ENCODE measurements at regions not wholly inside any gene's neighbourhood (a gene's known extent, or its start where the extent isn't known, plus 50 kb on each side); places are given as distances from the start of the nearest gene placed in this dataset.
"Not testable (repeated sequence)": the region's sequence is repeated elsewhere in the genome, so short reads cannot be mapped to it uniquely, and the experiment has no call there.

GRCh38 chr7:135872861-135873260 is 104.3 kb downstream of the MTPN start:
- not testable (repeated sequence) for H3K27me3 ChIP-seq (ENCODE audit: control insufficient read depth in 1 of 2, insufficient read depth in 2 of 2, low read length in 2 of 2); H3K4me1 ChIP-seq (ENCODE audit: control insufficient read depth in 1 of 2, insufficient read depth in 2 of 2, low read length in 2 of 2); H3K9me3 ChIP-seq (ENCODE audit: control insufficient read depth in 1 of 2, low read length in 2 of 2); H3K36me3 ChIP-seq (ENCODE audit: control insufficient read depth in 1 of 2, insufficient read depth in 2 of 2, low read length in 2 of 2); H3K9ac ChIP-seq (ENCODE audit: low read depth in 1 of 2, low read length in 2 of 2); H3K4me3 ChIP-seq (ENCODE audit: low read depth in 1 of 2, low read length in 2 of 2); H3K27ac ChIP-seq (ENCODE audit: low read depth, low read length)

- Histone ChIP-seq H3K9ac (ENCODE audit: low read depth in 1 of 2, low read length in 2 of 2) (no peak overlapping the region), H3K27me3 (ENCODE audit: control insufficient read depth in 1 of 2, insufficient read depth in 2 of 2, low read length in 2 of 2) (no peaks in the 10 kb centered on the region), H3K4me1 (ENCODE audit: control insufficient read depth in 1 of 2, insufficient read depth in 2 of 2, low read length in 2 of 2) (no peaks in the 10 kb centered on the region), H3K27ac (ENCODE audit: low read depth, low read length) (no peak overlapping the region), H3K36me3 (ENCODE audit: control insufficient read depth in 1 of 2, insufficient read depth in 2 of 2, low read length in 2 of 2) (no peaks in the 10 kb centered on the region), H3K9me3 (ENCODE audit: control insufficient read depth in 1 of 2, low read length in 2 of 2) (no peaks in the 10 kb centered on the region), H3K4me3 (ENCODE audit: low read depth in 1 of 2, low read length in 2 of 2) (no peak overlapping the region)
These were observed 114.2 kb upstream of the FAM180A start for GRCh38 chr7:135862586-135863340.

GRCh38 chr7:135859538-135859937 is 110.9 kb upstream of the FAM180A start:
- Histone ChIP-seq H3K9me3 (ENCODE audit: control insufficient read depth in 1 of 2, low read length in 2 of 2) (no peaks in the 10 kb centered on the region), H3K36me3 (ENCODE audit: control insufficient read depth in 1 of 2, insufficient read depth in 2 of 2, low read length in 2 of 2) (no peaks in the 10 kb centered on the region), H3K4me3 (ENCODE audit: low read depth in 1 of 2, low read length in 2 of 2) (no peak overlapping the region), H3K27me3 (ENCODE audit: control insufficient read depth in 1 of 2, insufficient read depth in 2 of 2, low read length in 2 of 2) (no peaks in the 10 kb centered on the region), H3K4me1 (ENCODE audit: control insufficient read depth in 1 of 2, insufficient read depth in 2 of 2, low read length in 2 of 2) (no peaks in the 10 kb centered on the region), H3K27ac (ENCODE audit: low read depth, low read length) (no peak overlapping the region), H3K9ac (ENCODE audit: low read depth in 1 of 2, low read length in 2 of 2) (no peak overlapping the region)

- no peak overlapping the region for H3K9ac ChIP-seq (ENCODE audit: low read depth in 1 of 2, low read length in 2 of 2)
- H3K9me3 ChIP-seq (ENCODE audit: control insufficient read depth in 1 of 2, low read length in 2 of 2), result no peaks in the 10 kb centered on the region
- H3K27me3 ChIP-seq (ENCODE audit: control insufficient read depth in 1 of 2, insufficient read depth in 2 of 2, low read length in 2 of 2), result no peaks in the 10 kb centered on the region
- H3K4me1 ChIP-seq (ENCODE audit: control insufficient read depth in 1 of 2, insufficient read depth in 2 of 2, low read length in 2 of 2), result no peaks in the 10 kb centered on the region
- H3K36me3 ChIP-seq (ENCODE audit: control insufficient read depth in 1 of 2, insufficient read depth in 2 of 2, low read length in 2 of 2), result no peaks in the 10 kb centered on the region
- H3K27ac ChIP-seq (ENCODE audit: low read depth, low read length), result no peak overlapping the region
- no peak overlapping the region for H3K4me3 ChIP-seq (ENCODE audit: low read depth in 1 of 2, low read length in 2 of 2)
These were observed 110.2 kb upstream of the FAM180A start for GRCh38 chr7:135858851-135859250.

- no peak overlapping the region for H3K9ac ChIP-seq (ENCODE audit: low read depth in 1 of 2, low read length in 2 of 2)
- no peaks in the 10 kb centered on the region for H3K9me3 ChIP-seq (ENCODE audit: control insufficient read depth in 1 of 2, low read length in 2 of 2)
- H3K27ac ChIP-seq (ENCODE audit: low read depth, low read length), result no peak overlapping the region
- H3K4me1 ChIP-seq (ENCODE audit: control insufficient read depth in 1 of 2, insufficient read depth in 2 of 2, low read length in 2 of 2), result no peaks in the 10 kb centered on the region
- no peak overlapping the region for H3K4me3 ChIP-seq (ENCODE audit: low read depth in 1 of 2, low read length in 2 of 2)
- H3K36me3 ChIP-seq (ENCODE audit: control insufficient read depth in 1 of 2, insufficient read depth in 2 of 2, low read length in 2 of 2), result no peaks in the 10 kb centered on the region
- H3K27me3 ChIP-seq (ENCODE audit: control insufficient read depth in 1 of 2, insufficient read depth in 2 of 2, low read length in 2 of 2), result no peaks in the 10 kb centered on the region
These were observed 109.8 kb upstream of the FAM180A start for GRCh38 chr7:135858379-135858778.

GRCh38 chr7:135857519-135858274 is 109.1 kb upstream of the FAM180A start:
- no peaks in the 10 kb centered on the region for H3K9me3 ChIP-seq (ENCODE audit: control insufficient read depth in 1 of 2, low read length in 2 of 2)
- no peak overlapping the region for H3K27ac ChIP-seq (ENCODE audit: low read depth, low read length)
- no peaks in the 10 kb centered on the region for H3K4me1 ChIP-seq (ENCODE audit: control insufficient read depth in 1 of 2, insufficient read depth in 2 of 2, low read length in 2 of 2)
- no peaks in the 10 kb centered on the region for H3K36me3 ChIP-seq (ENCODE audit: control insufficient read depth in 1 of 2, insufficient read depth in 2 of 2, low read length in 2 of 2)
- no peak overlapping the region for H3K4me3 ChIP-seq (ENCODE audit: low read depth in 1 of 2, low read length in 2 of 2)
- no peaks in the 10 kb centered on the region for H3K27me3 ChIP-seq (ENCODE audit: control insufficient read depth in 1 of 2, insufficient read depth in 2 of 2, low read length in 2 of 2)
- H3K9ac ChIP-seq (ENCODE audit: low read depth in 1 of 2, low read length in 2 of 2), result no peak overlapping the region

GRCh38 chr7:135856356-135857144 is 107.9 kb upstream of the FAM180A start:
- H3K27me3 ChIP-seq (ENCODE audit: control insufficient read depth in 1 of 2, insufficient read depth in 2 of 2, low read length in 2 of 2), result no peaks in the 10 kb centered on the region
- H3K4me1 ChIP-seq (ENCODE audit: control insufficient read depth in 1 of 2, insufficient read depth in 2 of 2, low read length in 2 of 2), result no peaks in the 10 kb centered on the region
- no peaks in the 10 kb centered on the region for H3K9me3 ChIP-seq (ENCODE audit: control insufficient read depth in 1 of 2, low read length in 2 of 2)
- H3K9ac ChIP-seq (ENCODE audit: low read depth in 1 of 2, low read length in 2 of 2), result no peak overlapping the region
- H3K27ac ChIP-seq (ENCODE audit: low read depth, low read length), result no peak overlapping the region
- H3K36me3 ChIP-seq (ENCODE audit: control insufficient read depth in 1 of 2, insufficient read depth in 2 of 2, low read length in 2 of 2), result no peaks in the 10 kb centered on the region
- H3K4me3 ChIP-seq (ENCODE audit: low read depth in 1 of 2, low read length in 2 of 2), result no peak overlapping the region

- Histone ChIP-seq H3K4me3 (ENCODE audit: low read depth in 1 of 2, low read length in 2 of 2) (no peak overlapping the region), H3K27me3 (ENCODE audit: control insufficient read depth in 1 of 2, insufficient read depth in 2 of 2, low read length in 2 of 2) (no peaks in the 10 kb centered on the region), H3K9ac (ENCODE audit: low read depth in 1 of 2, low read length in 2 of 2) (no peak overlapping the region), H3K4me1 (ENCODE audit: control insufficient read depth in 1 of 2, insufficient read depth in 2 of 2, low read length in 2 of 2) (no peaks in the 10 kb centered on the region), H3K36me3 (ENCODE audit: control insufficient read depth in 1 of 2, insufficient read depth in 2 of 2, low read length in 2 of 2) (no peaks in the 10 kb centered on the region), H3K9me3 (ENCODE audit: control insufficient read depth in 1 of 2, low read length in 2 of 2) (no peaks in the 10 kb centered on the region), H3K27ac (ENCODE audit: low read depth, low read length) (no peak overlapping the region)
These were observed 107.2 kb upstream of the FAM180A start for GRCh38 chr7:135855846-135856245.

- Histone ChIP-seq H3K27ac (ENCODE audit: low read depth, low read length) (no peak overlapping the region), H3K27me3 (ENCODE audit: control insufficient read depth in 1 of 2, insufficient read depth in 2 of 2, low read length in 2 of 2) (no peaks in the 10 kb centered on the region), H3K36me3 (ENCODE audit: control insufficient read depth in 1 of 2, insufficient read depth in 2 of 2, low read length in 2 of 2) (no peaks in the 10 kb centered on the region), H3K9ac (ENCODE audit: low read depth in 1 of 2, low read length in 2 of 2) (no peak overlapping the region), H3K4me3 (ENCODE audit: low read depth in 1 of 2, low read length in 2 of 2) (no peak overlapping the region), H3K4me1 (ENCODE audit: control insufficient read depth in 1 of 2, insufficient read depth in 2 of 2, low read length in 2 of 2) (no peaks in the 10 kb centered on the region), H3K9me3 (ENCODE audit: control insufficient read depth in 1 of 2, low read length in 2 of 2) (no peaks in the 10 kb centered on the region)
These were observed 104.9 kb upstream of the FAM180A start for GRCh38 chr7:135853499-135853898.

- Histone ChIP-seq H3K36me3 (ENCODE audit: control insufficient read depth in 1 of 2, insufficient read depth in 2 of 2, low read length in 2 of 2) (no peaks in the 10 kb centered on the region), H3K9me3 (ENCODE audit: control insufficient read depth in 1 of 2, low read length in 2 of 2) (no peaks in the 10 kb centered on the region), H3K4me1 (ENCODE audit: control insufficient read depth in 1 of 2, insufficient read depth in 2 of 2, low read length in 2 of 2) (no peaks in the 10 kb centered on the region), H3K27me3 (ENCODE audit: control insufficient read depth in 1 of 2, insufficient read depth in 2 of 2, low read length in 2 of 2) (no peaks in the 10 kb centered on the region), H3K27ac (ENCODE audit: low read depth, low read length) (no peak overlapping the region), H3K4me3 (ENCODE audit: low read depth in 1 of 2, low read length in 2 of 2) (no peak overlapping the region), H3K9ac (ENCODE audit: low read depth in 1 of 2, low read length in 2 of 2) (no peak overlapping the region)
These were observed 104.4 kb upstream of the FAM180A start for GRCh38 chr7:135853008-135853407.

Data from duodenal mucosa (tissue), 2 donors.